ENCODE measurements at regions not wholly inside any gene's neighbourhood (a gene's known extent, or its start where the extent isn't known, plus 50 kb on each side); places are given as distances from the start of the nearest gene placed in this dataset.

DNA sequence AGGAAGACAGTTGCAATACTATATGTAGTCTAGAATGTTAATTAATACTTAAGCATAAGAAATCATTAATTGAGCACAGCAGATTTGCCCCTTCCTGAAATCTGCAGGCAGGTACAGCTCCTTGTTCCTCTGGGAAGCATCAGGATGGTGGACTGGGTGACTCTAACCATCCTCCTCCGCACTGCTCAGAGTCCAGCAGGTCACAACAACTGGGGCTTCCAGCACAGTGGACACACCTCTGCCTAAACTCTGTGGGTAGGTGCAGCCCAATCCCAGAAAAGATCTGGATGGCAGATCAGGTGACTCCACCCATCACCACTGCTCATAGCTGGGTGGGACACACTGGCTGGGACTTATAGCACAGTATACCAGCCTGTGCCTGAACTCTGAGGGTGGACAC is 189.9 kb upstream of the TMCO5A start:
- TF ChIP-seq GATA3 (IDR thresholded peaks at IDR 0.05; ENCODE audit: borderline replicate concordance) (no peak), POLR2A (IDR thresholded peaks at IDR 0.05; ENCODE audit: low read length) (no peak), JUN (IDR thresholded peaks at IDR 0.05) (no peak), NFE2L2 (conservative IDR thresholded peaks at IDR 0.05; ENCODE audit: low read length) (no peak), RFX5 (IDR thresholded peaks at IDR 0.05) (no peak), MYC (IDR thresholded peaks at IDR 0.05; ENCODE audit: borderline replicate concordance, low read length) (no peak), TP53 (CRISPR knock-in tag; IDR thresholded peaks at IDR 0.05) (no peak), BHLHE40 (IDR thresholded peaks at IDR 0.05; ENCODE audit: low read depth, low read length) (no peak), RAD21 (conservative IDR thresholded peaks at IDR 0.05 in 1 of 2, IDR thresholded peaks at IDR 0.05 in 1 of 2) (no peak), MAZ (IDR thresholded peaks at IDR 0.05; ENCODE audit: borderline replicate concordance, low read depth, low read length) (no peak)
- TF ChIP-seq, protein P1, sequence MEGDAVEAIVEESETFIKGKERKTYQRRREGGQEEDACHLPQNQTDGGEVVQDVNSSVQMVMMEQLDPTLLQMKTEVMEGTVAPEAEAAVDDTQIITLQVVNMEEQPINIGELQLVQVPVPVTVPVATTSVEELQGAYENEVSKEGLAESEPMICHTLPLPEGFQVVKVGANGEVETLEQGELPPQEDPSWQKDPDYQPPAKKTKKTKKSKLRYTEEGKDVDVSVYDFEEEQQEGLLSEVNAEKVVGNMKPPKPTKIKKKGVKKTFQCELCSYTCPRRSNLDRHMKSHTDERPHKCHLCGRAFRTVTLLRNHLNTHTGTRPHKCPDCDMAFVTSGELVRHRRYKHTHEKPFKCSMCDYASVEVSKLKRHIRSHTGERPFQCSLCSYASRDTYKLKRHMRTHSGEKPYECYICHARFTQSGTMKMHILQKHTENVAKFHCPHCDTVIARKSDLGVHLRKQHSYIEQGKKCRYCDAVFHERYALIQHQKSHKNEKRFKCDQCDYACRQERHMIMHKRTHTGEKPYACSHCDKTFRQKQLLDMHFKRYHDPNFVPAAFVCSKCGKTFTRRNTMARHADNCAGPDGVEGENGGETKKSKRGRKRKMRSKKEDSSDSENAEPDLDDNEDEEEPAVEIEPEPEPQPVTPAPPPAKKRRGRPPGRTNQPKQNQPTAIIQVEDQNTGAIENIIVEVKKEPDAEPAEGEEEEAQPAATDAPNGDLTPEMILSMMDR (IDR thresholded peaks at IDR 0.05) = no peak
- TF ChIP-seq, protein P2, sequence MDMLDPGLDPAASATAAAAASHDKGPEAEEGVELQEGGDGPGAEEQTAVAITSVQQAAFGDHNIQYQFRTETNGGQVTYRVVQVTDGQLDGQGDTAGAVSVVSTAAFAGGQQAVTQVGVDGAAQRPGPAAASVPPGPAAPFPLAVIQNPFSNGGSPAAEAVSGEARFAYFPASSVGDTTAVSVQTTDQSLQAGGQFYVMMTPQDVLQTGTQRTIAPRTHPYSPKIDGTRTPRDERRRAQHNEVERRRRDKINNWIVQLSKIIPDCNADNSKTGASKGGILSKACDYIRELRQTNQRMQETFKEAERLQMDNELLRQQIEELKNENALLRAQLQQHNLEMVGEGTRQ (IDR thresholded peaks at IDR 0.05) = no peak
- TF ChIP-seq, protein P3, sequence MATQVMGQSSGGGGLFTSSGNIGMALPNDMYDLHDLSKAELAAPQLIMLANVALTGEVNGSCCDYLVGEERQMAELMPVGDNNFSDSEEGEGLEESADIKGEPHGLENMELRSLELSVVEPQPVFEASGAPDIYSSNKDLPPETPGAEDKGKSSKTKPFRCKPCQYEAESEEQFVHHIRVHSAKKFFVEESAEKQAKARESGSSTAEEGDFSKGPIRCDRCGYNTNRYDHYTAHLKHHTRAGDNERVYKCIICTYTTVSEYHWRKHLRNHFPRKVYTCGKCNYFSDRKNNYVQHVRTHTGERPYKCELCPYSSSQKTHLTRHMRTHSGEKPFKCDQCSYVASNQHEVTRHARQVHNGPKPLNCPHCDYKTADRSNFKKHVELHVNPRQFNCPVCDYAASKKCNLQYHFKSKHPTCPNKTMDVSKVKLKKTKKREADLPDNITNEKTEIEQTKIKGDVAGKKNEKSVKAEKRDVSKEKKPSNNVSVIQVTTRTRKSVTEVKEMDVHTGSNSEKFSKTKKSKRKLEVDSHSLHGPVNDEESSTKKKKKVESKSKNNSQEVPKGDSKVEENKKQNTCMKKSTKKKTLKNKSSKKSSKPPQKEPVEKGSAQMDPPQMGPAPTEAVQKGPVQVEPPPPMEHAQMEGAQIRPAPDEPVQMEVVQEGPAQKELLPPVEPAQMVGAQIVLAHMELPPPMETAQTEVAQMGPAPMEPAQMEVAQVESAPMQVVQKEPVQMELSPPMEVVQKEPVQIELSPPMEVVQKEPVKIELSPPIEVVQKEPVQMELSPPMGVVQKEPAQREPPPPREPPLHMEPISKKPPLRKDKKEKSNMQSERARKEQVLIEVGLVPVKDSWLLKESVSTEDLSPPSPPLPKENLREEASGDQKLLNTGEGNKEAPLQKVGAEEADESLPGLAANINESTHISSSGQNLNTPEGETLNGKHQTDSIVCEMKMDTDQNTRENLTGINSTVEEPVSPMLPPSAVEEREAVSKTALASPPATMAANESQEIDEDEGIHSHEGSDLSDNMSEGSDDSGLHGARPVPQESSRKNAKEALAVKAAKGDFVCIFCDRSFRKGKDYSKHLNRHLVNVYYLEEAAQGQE (IDR thresholded peaks at IDR 0.05) = no peak

Data from A549 (cell line).